Spleen (tissue), 11 donors: ENCODE measurements at regions not wholly inside any gene's neighbourhood (a gene's known extent, or its start where the extent isn't known, plus 50 kb on each side); places are given as distances from the start of the nearest gene placed in this dataset.

ENCODE experiments used
- DNase-seq: peaks from one replicate; pipeline ENCODE4 v3.0.0-alpha.2; 2020
- H3K27ac ChIP-seq, 8 donors: fragments of 200-600 bp; sonication (generic) in 7 of 8; 1 replicate in 4 of 8; 2 replicates in 4 of 8; pipeline versions ENCODE4 v1.5.0 to v1.8.0; 2016 to 2021; ENCODE audit warnings: inconsistent platforms in 4 of 8, mild to moderate bottlenecking in 4 of 8, moderate library complexity in 1 of 8
- H3K27me3 ChIP-seq, 7 donors: fragments of 200-600 bp; sonication (generic) in 6 of 7; replicated peaks in 1 of 7; 1 replicate in 4 of 7; 2 replicates in 3 of 7; pipeline versions ENCODE4 v1.5.0 to v1.8.0; 2016 to 2021; ENCODE audit warnings: inconsistent platforms in 3 of 7, mild to moderate bottlenecking in 1 of 7
- H3K36me3 ChIP-seq, 6 donors: fragments of 200-600 bp; sonication (generic) in 5 of 6; 1 replicate in 4 of 6; 2 replicates in 2 of 6; pipeline versions ENCODE4 v1.5.0 to v1.8.0; 2016 to 2021; ENCODE audit warnings: inconsistent platforms in 2 of 6
- H3K4me1 ChIP-seq, 6 donors: fragments of 200-600 bp; sonication (generic) in 5 of 6; 1 replicate in 3 of 6; 2 replicates in 3 of 6; pipeline versions ENCODE4 v1.5.0 to v1.8.0; 2016 to 2021; ENCODE audit warnings: inconsistent platforms in 3 of 6
- H3K4me3 ChIP-seq, 8 donors: fragments of 200-600 bp; sonication (generic) in 7 of 8; 1 replicate in 4 of 8; 2 replicates in 4 of 8; pipeline versions ENCODE4 v1.5.0 to v1.8.0; 2016 to 2021; ENCODE audit warnings: inconsistent platforms in 4 of 8, mild to moderate bottlenecking in 4 of 8, moderate library complexity in 2 of 8
- H3K9me3 ChIP-seq, 8 donors: fragments of 200-600 bp; sonication (generic) in 7 of 8; 1 replicate in 4 of 8; 2 replicates in 4 of 8; pipeline versions ENCODE4 v1.5.0 to v1.8.0; 2016 to 2021; ENCODE audit warnings: inconsistent platforms in 4 of 8
- CTCF ChIP-seq, 11 experiments: fragments of 200-600 bp in 7 of 11; fragments of 450-650 bp in 4 of 11; sonication (generic) in 4 of 11; IDR thresholded peaks in 8 of 11; conservative IDR thresholded peaks in 3 of 11; 1 replicate in 7 of 11; 2 replicates in 4 of 11; pipeline versions ENCODE4 v1.4.0 to v1.8.0; 2016 to 2021; ENCODE audit warnings: antibody characterized with exemption in 11 of 11, inconsistent platforms in 4 of 11, mild to moderate bottlenecking in 1 of 11
- POLR2AphosphoS5 ChIP-seq, 3 donors: sonication (generic); formaldehyde crosslinking; IDR thresholded peaks; one replicate each; pipeline ENCODE4 v1.5.1; 2017; ENCODE audit warnings: antibody characterized with exemption in 3 of 3
- WGBS, 5 donors: extraction: QIAGEN DNeasy Blood & Tissue Kit in 3 of 5; methylation state at CpG; one replicate each; pipeline versions ENCODE4 v1.1.5 to v1.1.7; 2013 to 2018; 5-methylcytosine and 5-hydroxymethylcytosine counted together
- intact Hi-C: fragments of 100-400 bp; cut with DNase I; formaldehyde crosslinking; loops from one replicate; pipeline ENCODE4 v1.15.0; 2023; ENCODE audit warnings: low total_unique reads
- small RNA-seq, 4 donors: library from RNA; depleted of rRNA; stranded (forward); fragments of <200 nt; gene quantifications; one replicate each; pipeline ENCODE3, GENCODE V24; 2016
- donor health status: healthy with polysubstance abuse.
- donor health status: DM: no; HTN: no; CAD: no; lungs with moderate emphysema.
- donor health status: DM: no; HTN: no; CAD: no.
- donor health status: Bipolar disorder and iron deficiency.
- donor health status: healthy.
- donor health status: DM: no; HTN: no; CAD: no.
- donor health status: DM: yes; HTN: yes; CAD: no.

DNA sequence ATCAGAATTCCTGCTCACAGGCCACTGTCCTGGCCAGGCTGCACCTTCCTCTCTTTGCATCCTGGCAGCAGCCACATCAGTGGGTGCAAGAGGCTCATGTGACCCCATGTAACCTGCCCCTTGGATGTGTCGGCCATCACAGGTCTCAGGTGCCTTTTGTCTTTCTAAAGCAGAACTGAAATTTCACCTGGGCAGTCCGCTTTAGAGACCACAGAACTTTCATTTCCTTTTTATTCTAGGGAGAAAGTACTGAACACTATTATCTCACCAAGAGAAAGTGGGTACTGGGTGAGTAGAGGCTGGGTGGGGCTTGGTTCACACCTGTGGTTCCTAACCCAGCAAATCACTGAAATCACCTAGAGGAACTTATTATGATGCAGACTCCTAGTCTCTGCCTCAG lies 51.7 kb upstream of the NUP160 start:
- DNase-seq, result peak; percentile 85
- peak overlapping the region in 5 of 8 donors; percentile 44 to 71 (median 65) for H3K27ac ChIP-seq
- H3K9me3 ChIP-seq, result peaks cover 0 to 7% (median 0%) of the 10 kb centered on the region in 8 donors
- TF ChIP-seq POLR2AphosphoS5 (IDR thresholded peaks at IDR 0.05) (peak in 2 of 3 donors; percentile 37 to 40), CTCF (IDR thresholded peaks at IDR 0.05 in 8 of 11, conservative IDR thresholded peaks at IDR 0.05 in 3 of 11) (no peak)
- peaks cover 0 to 20% (median 9%) of the 10 kb centered on the region in 6 donors for H3K4me1 ChIP-seq
- no peak overlapping the region for H3K4me3 ChIP-seq
- H3K27me3 ChIP-seq, result no peaks in the 10 kb centered on the region
- intact Hi-C loops, result no loop called here
- no peaks in the 10 kb centered on the region for H3K36me3 ChIP-seq
- WGBS, 5 donors, result 39 to 65% (median 46%) methylated on average over 2 of the region's 2 CpGs

Small RNAs in the stretch of these regions (small RNA-seq; reads per million reads assigned to genes)
- gene AC023232.1, result 0 reads per million in 4 donors
